GM18520 (cell line): ENCODE measurements at regions not wholly inside any gene's neighbourhood (a gene's known extent, or its start where the extent isn't known, plus 50 kb on each side); places are given as distances from the start of the nearest gene placed in this dataset.
"Not testable (repeated sequence)": the region's sequence is repeated elsewhere in the genome, so short reads cannot be mapped to it uniquely, and the experiment has no call there.

Source experiments
- ATAC-seq: cut with Tn5 transposase; IDR thresholded peaks from one replicate; pipeline ENCODE4 v1.9.1; 2021; ENCODE audit not compliant: unreplicated experiment

DNA sequence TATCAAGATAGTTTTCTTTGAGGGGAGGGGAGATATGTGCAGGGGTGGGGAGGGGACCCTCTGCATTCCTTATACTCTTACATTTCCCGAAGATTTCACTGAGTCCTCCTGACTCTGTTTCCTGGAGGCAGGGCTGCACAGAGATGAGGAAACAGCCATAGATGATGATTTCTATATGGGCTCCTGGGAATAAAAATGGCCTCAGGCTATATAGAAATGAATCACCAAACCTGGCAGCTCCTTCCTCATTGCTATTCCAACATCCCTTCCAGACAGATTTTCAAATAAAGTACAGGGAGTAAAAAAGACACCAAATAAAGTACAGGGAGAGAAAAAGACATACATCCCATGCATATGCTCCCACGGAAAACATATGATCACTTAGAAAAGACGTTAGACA, 474.8 kb upstream of the RAB6C start:
- ATAC-seq: no peak

- ATAC-seq: no peak
Observed at GRCh38 chr2:129518937-129519336, 460.5 kb upstream of the RAB6C start.

DNA sequence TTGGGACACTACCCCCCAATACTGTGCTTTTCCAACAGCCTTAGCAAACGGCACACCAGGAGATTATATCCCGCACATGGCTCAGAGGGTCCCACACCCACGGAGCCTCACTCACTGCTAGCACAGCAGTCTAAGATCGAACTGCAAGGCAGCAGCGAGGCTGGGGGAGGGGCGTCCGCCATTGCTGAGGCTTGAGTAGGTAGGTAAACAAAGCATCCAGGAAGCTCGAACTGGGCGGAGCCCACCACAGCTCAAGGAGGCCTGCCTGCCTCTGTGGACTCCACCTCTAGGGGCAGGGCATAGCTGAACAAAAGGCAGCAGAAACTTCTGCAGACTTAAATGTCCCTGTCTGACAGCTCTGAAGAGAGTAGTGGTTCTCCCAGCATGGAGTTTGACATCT, 447.3 kb upstream of the RAB6C start:
- ATAC-seq: not testable (repeated sequence)

- no peak for ATAC-seq
Observed at GRCh38 chr2:129548880-129549279, 430.6 kb upstream of the RAB6C start.

GRCh38 chr2:129550536-129550935, 428.9 kb upstream of the RAB6C start:
- no peak for ATAC-seq

DNA sequence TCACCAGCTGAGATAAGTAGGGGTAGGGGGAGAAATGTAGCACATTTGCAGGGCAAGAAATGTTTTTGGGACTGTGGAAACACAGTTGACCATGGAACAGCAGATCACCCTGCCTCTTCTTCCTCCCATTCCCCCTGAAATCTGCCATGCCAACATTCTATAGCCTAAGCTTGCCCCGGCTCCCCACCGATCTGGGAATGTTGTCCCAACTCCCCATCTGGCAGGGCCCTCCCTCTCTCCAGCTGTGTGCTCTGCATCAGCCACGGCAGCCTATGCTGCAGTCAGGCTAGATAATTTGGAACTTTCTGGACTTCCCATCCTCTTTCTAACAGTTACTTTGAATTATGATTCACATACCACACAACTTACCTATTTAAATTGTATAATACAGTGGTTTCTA, 425.1 kb upstream of the RAB6C start:
- no peak for ATAC-seq

GRCh38 chr2:129559101-129559500, 420.4 kb upstream of the RAB6C start:
- ATAC-seq: no peak

- no peak for ATAC-seq
Observed at GRCh38 chr2:129565551-129566109, 413.8 kb upstream of the RAB6C start.

DNA sequence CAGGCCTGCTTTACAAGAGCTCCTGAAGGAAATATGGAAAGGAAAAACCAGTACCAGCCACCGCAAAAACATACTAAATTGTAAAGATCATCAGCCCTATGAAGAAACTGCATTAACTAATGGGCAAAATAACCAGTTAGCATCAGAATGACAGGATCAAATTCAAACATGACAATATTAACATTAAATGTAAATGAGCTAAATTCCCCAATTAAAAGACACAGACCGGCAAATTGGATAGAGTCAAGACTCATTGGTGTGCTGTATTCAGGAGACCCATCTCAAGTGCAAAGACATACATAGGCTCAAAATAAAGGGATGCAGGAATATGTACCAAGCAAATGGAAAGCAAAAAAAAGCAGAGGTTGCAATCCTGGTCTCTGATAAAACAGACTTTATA, 408.7 kb upstream of the RAB6C start:
- ATAC-seq: not testable (repeated sequence)

DNA sequence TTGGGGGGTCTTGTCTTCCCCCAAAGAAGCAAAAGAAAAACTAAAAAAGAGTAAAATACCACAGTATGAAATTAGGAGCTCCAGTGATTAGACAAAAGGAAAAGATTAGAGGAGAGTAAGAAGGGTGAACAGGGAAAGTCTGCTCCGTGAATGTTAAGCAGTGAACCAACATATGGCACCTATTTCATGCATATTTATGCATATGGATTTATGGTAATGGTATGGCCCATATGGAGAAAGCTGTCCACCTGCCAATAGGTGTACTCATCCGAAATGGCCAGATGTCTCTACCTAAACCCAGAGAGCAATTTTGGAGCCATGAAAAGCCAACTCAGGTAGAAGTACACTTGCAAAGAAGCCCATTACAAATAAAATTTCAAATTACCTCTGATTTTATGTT, 404.0 kb upstream of the RAB6C start:
- no peak for ATAC-seq

GRCh38 chr2:129575880-129576279, 403.6 kb upstream of the RAB6C start:
- ATAC-seq: no peak

DNA sequence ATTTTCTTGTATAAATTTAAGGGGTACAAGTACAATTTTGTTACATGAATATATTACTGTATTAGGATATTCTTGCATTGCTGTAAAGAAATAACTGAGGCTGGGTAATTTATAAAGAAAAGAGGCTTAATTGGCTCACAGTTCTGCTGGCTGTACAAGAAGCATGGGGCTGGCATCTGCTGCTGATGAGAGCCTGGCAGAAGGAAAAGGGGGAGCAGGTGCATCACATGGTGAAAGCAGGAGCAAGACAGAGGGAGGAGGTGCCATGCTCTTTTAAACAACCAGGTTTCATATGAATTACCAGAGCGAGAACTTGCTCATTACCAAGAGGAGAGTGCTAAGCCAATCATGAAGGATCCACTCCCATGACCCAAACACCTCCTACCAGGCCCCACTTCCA, 399.5 kb upstream of the RAB6C start:
- ATAC-seq: no peak

DNA sequence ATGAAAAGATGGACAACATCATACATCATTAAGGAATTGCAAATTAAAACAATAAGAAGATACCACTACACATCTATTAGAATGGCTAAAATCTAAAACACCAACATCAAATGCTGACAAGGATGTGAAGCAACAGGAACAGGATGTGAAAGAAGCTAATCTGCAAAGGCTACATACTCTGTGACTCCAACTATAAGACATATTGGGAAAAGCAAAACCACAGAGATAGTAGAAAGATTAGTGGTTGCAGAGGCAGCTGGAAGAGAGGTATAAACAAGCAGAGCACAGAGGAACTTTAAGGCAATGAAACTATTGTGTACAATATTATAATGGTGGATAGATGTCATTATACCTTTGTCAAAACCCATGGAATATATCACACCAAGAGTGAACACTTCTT, 393.7 kb upstream of the RAB6C start:
- no peak for ATAC-seq

DNA sequence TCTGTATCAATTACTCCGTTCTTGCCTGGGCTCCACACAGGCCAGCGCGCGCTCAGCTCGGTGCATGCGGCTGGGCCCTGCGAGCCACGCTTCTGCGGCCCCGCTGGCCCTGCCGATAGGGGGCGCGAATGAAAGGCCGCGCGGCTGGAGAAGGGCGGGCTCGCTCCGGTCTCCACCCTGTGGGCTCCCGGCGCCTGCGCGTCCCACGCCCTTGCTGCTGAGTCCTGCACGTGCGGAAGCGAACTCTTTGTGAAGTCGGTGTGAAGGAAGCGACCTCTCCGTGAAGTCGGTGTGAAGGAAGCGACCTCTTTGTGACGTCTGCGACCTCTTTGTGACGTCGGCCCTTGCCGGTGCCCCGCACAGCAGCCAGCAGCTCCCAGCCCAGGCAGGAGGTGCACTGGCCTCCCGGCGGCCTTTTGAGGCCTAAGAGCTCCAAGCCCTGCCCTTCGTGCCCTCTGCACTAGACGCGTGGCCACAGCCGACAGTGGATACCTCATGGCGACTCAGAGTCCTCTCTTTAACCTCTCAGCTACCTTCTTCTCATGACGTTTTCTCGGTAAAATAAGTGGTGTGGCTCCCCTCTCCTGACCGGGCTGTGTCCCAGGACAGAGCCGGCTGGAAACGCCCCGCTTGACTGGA, 391.9 kb upstream of the RAB6C start:
- no peak for ATAC-seq

- no peak for ATAC-seq
Observed at GRCh38 chr2:129604560-129604959, 374.9 kb upstream of the RAB6C start.

DNA sequence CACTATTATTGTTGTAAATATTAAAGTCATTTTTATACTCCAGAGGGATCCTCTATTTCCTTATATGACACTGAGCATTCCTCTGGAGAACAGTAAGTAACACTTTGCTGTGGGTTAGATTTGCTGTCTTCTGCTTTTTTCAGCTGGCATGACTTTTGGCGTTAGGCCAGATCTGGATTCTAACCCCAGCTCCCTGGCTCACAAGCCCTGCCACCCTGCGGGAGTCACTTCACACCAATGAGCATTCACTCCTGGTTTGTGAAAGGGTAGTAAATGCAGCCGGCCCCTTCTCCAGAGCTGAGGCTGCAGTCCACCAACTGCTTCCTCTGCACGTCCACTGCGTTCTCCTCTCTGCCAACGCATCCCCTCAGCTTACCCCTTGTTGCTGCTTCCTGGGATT, 373.8 kb upstream of the RAB6C start:
- ATAC-seq: no peak

GRCh38 chr2:129606496-129607270, 372.8 kb upstream of the RAB6C start:
- no peak for ATAC-seq

GRCh38 chr2:129609224-129609623, 370.2 kb upstream of the RAB6C start:
- no peak for ATAC-seq

DNA sequence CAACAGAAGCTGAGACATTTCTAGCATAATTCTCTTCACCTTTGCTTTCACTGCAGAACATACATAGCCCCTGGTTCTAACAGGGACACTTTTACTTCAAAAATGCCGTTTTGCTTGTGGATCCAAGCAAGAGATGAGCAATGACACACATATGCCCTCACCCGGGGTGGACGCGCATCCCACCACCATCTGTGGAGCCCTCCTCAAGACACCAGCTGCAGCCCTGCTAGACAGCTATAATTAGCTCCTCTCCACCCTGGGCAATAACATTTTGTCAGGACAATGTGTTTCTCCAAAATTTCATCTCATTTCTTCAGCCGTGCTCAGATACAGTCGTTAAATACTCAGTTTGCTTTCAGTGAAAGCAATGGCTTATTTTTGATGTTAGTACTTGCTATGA, 368.7 kb upstream of the RAB6C start:
- ATAC-seq: no peak

GRCh38 chr2:129611471-129611870, 368.0 kb upstream of the RAB6C start:
- ATAC-seq: no peak

GRCh38 chr2:129619471-129619870, 360.0 kb upstream of the RAB6C start:
- no peak for ATAC-seq

DNA sequence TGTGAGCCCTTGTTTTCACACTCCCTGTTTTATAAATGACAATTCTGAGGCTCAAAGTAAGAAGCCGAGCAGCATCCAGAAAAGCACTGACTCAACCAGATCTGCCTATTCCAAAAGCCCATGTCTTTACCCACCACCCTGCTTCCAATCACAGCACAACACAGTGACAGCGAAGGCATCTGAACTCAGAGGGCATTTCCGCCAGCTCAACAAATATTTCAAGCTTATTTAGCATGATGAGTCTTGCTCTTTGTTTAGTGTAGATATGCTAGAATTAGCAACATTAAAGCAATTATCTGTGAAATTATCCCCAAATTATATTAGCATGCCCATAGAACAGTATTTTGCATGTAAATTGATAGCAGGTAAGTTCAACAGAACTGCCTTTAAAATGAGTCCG, 359.1 kb upstream of the RAB6C start:
- ATAC-seq: no peak
